ENCODE measurements at regions not wholly inside any gene's neighbourhood (a gene's known extent, or its start where the extent isn't known, plus 50 kb on each side); places are given as distances from the start of the nearest gene placed in this dataset.
A peak's percentile ranks its signal among the peaks of the same experiment; 100 is the strongest.

DNA sequence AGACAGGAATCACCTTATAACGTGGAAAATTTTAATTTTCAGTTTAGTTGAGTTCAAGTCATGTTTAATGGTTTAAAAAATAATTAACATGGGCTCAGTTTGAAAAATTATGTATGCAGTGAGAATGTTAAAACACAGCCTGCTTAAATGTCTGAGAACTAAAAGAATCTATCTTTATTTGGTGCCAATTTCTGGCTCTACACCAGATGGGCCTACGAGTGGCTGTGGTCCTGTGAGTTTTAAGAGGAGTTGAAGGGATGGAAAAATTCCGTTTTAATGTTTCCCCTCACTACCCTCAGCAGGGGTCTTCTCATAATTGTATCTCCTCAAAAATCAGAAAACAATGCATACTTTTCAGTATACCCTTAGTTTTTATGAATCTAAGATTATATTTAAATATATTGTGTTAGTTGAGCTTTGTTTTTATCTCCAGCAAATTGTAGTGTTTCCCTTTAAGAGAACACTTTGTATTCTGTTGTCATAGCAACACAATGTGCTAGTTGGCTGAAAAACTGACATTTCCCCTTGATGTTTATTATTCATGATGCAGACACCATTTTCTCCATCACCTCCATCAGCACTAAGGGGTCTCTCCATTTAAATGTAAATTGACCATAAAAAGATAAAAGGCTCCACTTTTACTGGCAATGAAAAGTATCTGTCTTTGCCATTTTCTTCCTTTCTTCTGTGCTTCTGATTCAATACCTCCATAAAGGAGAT is 393.5 kb upstream of the GRIA3 start:
- Histone ChIP-seq H4K20me1 (replicated peaks; ENCODE audit: control insufficient read depth, insufficient read depth, low read length) (no peaks in the 10 kb centered on the region), H3K4me2 (ENCODE audit: insufficient read depth, low read length) (no peak overlapping the region), H3K27ac (ENCODE audit: extremely low read depth, low read depth, low read length) (no peak overlapping the region), H3K79me2 (ENCODE audit: control insufficient read depth, insufficient read depth, low read length) (no peaks in the 10 kb centered on the region), H3K4me1 (replicated peaks in 1 of 2; ENCODE audit: control insufficient read depth in 2 of 2, insufficient read depth in 2 of 2, low read length in 2 of 2) (no peaks in the 10 kb centered on the region), H3K9me3 (replicated peaks; ENCODE audit: control insufficient read depth, insufficient read depth, low read depth, low read length) (no peaks in the 10 kb centered on the region), H3K4me3 (no peak overlapping the region), H3K9ac (ENCODE audit: insufficient read depth in 1 of 2, low read depth in 2 of 2, low read length in 2 of 2) (no peak overlapping the region), H3K36me3 (ENCODE audit: control insufficient read depth, insufficient read depth, low read length) (no peaks in the 10 kb centered on the region), H3K27me3 (ENCODE audit: control insufficient read depth in 2 of 2, insufficient read depth in 2 of 2, low read length in 2 of 2) (no peaks in the 10 kb centered on the region), H3K9me1 (ENCODE audit: control insufficient read depth, insufficient read depth, low read length) (no peaks in the 10 kb centered on the region), H2AFZ (ENCODE audit: low read depth, low read length) (no peak overlapping the region)
- FAIRE-seq (no peak), DNase-seq (ENCODE audit: extremely low read depth in 1 of 4, low spot score in 3 of 4) (no peak), ATAC-seq (no peak)
- ChIA-PET CTCF (ENCODE audit: low intra/inter-chr PET ratio) (no interaction called here), POLR2A (no interaction called here)
- BruUV-seq (replicated peaks), result no TSS peak
- WGBS (ENCODE audit: insufficient coverage, low coverage, missing lambda C conversion rate), result 0% methylated on average over 3 of the region's 3 CpGs
- in situ Hi-C loops (cut with MboI), result no loop called here
- TF ChIP-seq RFX1 (IDR thresholded peaks at IDR 0.05) (peak; percentile 48), EGR1 (conservative IDR thresholded peaks at IDR 0.05) (no peak)
- intact Hi-C loops (cut with micrococcal nuclease), result no loop called here

- no peak for FAIRE-seq
- Histone ChIP-seq H3K9me1 (ENCODE audit: control insufficient read depth, insufficient read depth, low read length) (no peaks in the 10 kb centered on the region), H3K4me2 (ENCODE audit: insufficient read depth, low read length) (no peak overlapping the region), H2AFZ (ENCODE audit: low read depth, low read length) (no peak overlapping the region), H3K4me3 (no peak overlapping the region), H3K27me3 (ENCODE audit: control insufficient read depth in 2 of 2, insufficient read depth in 2 of 2, low read length in 2 of 2) (no peaks in the 10 kb centered on the region), H3K9me3 (replicated peaks; ENCODE audit: control insufficient read depth, insufficient read depth, low read depth, low read length) (no peaks in the 10 kb centered on the region), H3K79me2 (ENCODE audit: control insufficient read depth, insufficient read depth, low read length) (no peaks in the 10 kb centered on the region), H4K20me1 (replicated peaks; ENCODE audit: control insufficient read depth, insufficient read depth, low read length) (no peaks in the 10 kb centered on the region), H3K27ac (ENCODE audit: extremely low read depth, low read depth, low read length) (no peak overlapping the region), H3K9ac (ENCODE audit: insufficient read depth in 1 of 2, low read depth in 2 of 2, low read length in 2 of 2) (no peak overlapping the region), H3K4me1 (replicated peaks in 1 of 2; ENCODE audit: control insufficient read depth in 2 of 2, insufficient read depth in 2 of 2, low read length in 2 of 2) (no peaks in the 10 kb centered on the region), H3K36me3 (ENCODE audit: control insufficient read depth, insufficient read depth, low read length) (no peaks in the 10 kb centered on the region)
- ChIA-PET POLR2A (no interaction called here), CTCF (ENCODE audit: low intra/inter-chr PET ratio) (no interaction called here)
- 0% methylated on average over 4 of the region's 4 CpGs for WGBS (ENCODE audit: insufficient coverage, low coverage, missing lambda C conversion rate)
- BruUV-seq (replicated peaks), result no TSS peak
- no peak for DNase-seq (ENCODE audit: extremely low read depth in 1 of 4, low spot score in 3 of 4)
- no peak for ATAC-seq
- intact Hi-C loops (cut with micrococcal nuclease) (no loop called here), in situ Hi-C loops (cut with MboI) (no loop called here)
- TF ChIP-seq, protein P1, sequence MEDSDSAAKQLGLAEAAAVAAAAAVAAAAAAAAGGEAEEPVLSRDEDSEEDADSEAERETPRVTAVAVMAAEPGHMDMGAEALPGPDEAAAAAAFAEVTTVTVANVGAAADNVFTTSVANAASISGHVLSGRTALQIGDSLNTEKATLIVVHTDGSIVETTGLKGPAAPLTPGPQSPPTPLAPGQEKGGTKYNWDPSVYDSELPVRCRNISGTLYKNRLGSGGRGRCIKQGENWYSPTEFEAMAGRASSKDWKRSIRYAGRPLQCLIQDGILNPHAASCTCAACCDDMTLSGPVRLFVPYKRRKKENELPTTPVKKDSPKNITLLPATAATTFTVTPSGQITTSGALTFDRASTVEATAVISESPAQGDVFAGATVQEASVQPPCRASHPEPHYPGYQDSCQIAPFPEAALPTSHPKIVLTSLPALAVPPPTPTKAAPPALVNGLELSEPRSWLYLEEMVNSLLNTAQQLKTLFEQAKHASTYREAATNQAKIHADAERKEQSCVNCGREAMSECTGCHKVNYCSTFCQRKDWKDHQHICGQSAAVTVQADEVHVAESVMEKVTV (CRISPR knock-in tag; IDR thresholded peaks at IDR 0.05), result no peak
- no peak for TF ChIP-seq SMARCB1 (IDR thresholded peaks at IDR 0.05; ENCODE audit: insufficient read length, low read depth)
- TF ChIP-seq KDM1A (IDR thresholded peaks at IDR 0.05), result no peak
- no peak for TF ChIP-seq RUNX1 (IDR thresholded peaks at IDR 0.05; ENCODE audit: low read depth)
- no peak for TF ChIP-seq MEF2D (tag; conservative IDR thresholded peaks at IDR 0.05; ENCODE audit: low read depth)
- no peak for TF ChIP-seq EGR1 (conservative IDR thresholded peaks at IDR 0.05)
- TF ChIP-seq, protein P2, sequence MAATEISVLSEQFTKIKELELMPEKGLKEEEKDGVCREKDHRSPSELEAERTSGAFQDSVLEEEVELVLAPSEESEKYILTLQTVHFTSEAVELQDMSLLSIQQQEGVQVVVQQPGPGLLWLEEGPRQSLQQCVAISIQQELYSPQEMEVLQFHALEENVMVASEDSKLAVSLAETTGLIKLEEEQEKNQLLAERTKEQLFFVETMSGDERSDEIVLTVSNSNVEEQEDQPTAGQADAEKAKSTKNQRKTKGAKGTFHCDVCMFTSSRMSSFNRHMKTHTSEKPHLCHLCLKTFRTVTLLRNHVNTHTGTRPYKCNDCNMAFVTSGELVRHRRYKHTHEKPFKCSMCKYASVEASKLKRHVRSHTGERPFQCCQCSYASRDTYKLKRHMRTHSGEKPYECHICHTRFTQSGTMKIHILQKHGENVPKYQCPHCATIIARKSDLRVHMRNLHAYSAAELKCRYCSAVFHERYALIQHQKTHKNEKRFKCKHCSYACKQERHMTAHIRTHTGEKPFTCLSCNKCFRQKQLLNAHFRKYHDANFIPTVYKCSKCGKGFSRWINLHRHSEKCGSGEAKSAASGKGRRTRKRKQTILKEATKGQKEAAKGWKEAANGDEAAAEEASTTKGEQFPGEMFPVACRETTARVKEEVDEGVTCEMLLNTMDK (IDR thresholded peaks at IDR 0.05; ENCODE audit: borderline replicate concordance, insufficient read depth, low read depth, low read length, poor library complexity, severe bottlenecking), result no peak
- no peak for TF ChIP-seq HNRNPLL (IDR thresholded peaks at IDR 0.05; ENCODE audit: low read depth, low read length, poor library complexity, severe bottlenecking)
- no peak for TF ChIP-seq HLTF (IDR thresholded peaks at IDR 0.05)
- no peak for TF ChIP-seq ZNF766 (CRISPR knock-in tag; conservative IDR thresholded peaks at IDR 0.05)
Measured at GRCh38 chrX:122813876-122814275, 370.2 kb upstream of the GRIA3 start.

All from K562 (cell line).